AG09319 (cell line): ENCODE measurements at regions not wholly inside any gene's neighbourhood (a gene's known extent, or its start where the extent isn't known, plus 50 kb on each side); places are given as distances from the start of the nearest gene placed in this dataset.

Source experiments
- DNase-seq: peaks from one replicate; pipeline ENCODE4 v3.0.0-alpha.2; 2010; ENCODE audit warnings: low read depth; ENCODE audit errors: extremely low read depth
- TF ChIP-seq, protein P1 (sequence below): IDR thresholded peaks from 2 replicates; pipeline ENCODE4 v1.5.1; 2011; ENCODE audit warnings: low read depth, mild to moderate bottlenecking, inconsistent platforms, low read length, moderate library complexity

GRCh38 chr7:46165276-46165675 lies 244.2 kb upstream of the IGFBP3 start:
- no peak for DNase-seq
- TF ChIP-seq, protein P1, sequence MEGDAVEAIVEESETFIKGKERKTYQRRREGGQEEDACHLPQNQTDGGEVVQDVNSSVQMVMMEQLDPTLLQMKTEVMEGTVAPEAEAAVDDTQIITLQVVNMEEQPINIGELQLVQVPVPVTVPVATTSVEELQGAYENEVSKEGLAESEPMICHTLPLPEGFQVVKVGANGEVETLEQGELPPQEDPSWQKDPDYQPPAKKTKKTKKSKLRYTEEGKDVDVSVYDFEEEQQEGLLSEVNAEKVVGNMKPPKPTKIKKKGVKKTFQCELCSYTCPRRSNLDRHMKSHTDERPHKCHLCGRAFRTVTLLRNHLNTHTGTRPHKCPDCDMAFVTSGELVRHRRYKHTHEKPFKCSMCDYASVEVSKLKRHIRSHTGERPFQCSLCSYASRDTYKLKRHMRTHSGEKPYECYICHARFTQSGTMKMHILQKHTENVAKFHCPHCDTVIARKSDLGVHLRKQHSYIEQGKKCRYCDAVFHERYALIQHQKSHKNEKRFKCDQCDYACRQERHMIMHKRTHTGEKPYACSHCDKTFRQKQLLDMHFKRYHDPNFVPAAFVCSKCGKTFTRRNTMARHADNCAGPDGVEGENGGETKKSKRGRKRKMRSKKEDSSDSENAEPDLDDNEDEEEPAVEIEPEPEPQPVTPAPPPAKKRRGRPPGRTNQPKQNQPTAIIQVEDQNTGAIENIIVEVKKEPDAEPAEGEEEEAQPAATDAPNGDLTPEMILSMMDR = no peak

GRCh38 chr7:46164629-46165028 lies 243.6 kb upstream of the IGFBP3 start:
- DNase-seq = no peak
- TF ChIP-seq, protein P1 = no peak

- TF ChIP-seq, protein P1 = no peak
- no peak for DNase-seq
Observed at GRCh38 chr7:46163246-46163645, 242.2 kb upstream of the IGFBP3 start.

DNA sequence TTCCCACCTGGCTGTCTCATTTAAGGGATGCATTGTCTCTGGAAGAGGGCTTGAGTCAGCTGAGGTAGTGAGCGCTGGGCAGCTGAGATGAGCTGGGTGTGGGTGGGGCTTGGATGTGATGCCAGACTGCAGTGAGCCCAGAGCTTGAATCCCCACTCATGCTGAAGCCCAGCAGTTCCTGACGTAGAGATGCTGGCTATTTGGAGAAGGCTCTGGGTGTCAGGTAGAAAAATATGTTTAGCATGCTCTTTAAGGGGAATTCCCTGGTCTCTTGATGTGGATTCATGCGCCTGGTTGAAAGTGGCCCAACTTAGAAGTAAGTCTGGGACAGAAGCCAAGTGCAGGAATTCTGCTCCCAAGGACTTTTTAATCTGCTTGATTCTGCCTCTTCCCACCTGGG lies 241.5 kb upstream of the IGFBP3 start:
- no peak for DNase-seq
- TF ChIP-seq, protein P1 = no peak

- no peak for DNase-seq
- TF ChIP-seq, protein P1 = no peak
Observed at GRCh38 chr7:46160861-46161260, 239.8 kb upstream of the IGFBP3 start.

- DNase-seq = no peak
- TF ChIP-seq, protein P1 = no peak
Observed at GRCh38 chr7:46157931-46158330, 236.9 kb upstream of the IGFBP3 start.

DNA sequence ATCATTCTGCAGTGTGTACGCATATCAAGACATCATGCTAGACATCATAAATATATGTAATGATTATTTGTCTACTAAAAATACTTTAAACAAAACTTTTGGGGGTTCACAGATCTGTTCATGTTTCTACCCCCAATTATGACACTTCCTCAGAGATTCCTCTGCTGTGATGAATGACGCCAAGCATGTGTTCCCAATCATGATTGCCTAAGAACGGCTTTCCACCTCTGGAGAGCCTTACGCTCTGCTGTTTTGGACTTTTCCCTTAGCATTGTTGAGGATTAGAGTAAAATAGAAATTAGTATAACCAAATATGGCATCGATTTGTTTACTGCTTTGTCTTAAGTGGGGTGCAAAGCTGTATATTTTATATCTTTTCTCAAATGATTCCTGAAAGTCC lies 236.3 kb upstream of the IGFBP3 start:
- DNase-seq = no peak
- TF ChIP-seq, protein P1 = no peak
